ENCODE measurements at regions not wholly inside any gene's neighbourhood (a gene's known extent, or its start where the extent isn't known, plus 50 kb on each side); places are given as distances from the start of the nearest gene placed in this dataset.

DNA sequence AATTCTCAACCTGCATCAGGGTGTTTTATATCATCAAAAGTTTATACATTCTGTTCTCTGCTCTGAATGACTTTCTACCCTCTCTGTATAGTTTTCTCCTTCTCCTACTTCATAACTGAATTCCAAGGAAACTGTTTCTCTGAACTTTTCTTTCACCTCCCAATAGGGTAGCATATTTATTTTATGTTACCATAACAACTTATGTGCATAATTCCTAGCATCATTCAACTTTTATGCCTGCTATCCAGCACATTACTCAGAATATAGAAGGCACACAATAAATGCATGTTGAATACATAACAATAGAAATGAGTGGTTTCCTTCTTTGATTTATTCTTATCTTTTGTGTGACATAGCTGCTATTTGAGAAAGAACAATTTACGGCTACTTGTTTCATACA lies 2385.0 kb downstream of the PCDH9 start:
- H4K91ac ChIP-seq (ENCODE audit: insufficient read depth, low read depth, low read length): no peak overlapping the region
- no peak overlapping the region for H3K9ac ChIP-seq (ENCODE audit: low read depth, low read length)
- no peaks in the 10 kb centered on the region for H3K27me3 ChIP-seq (ENCODE audit: control insufficient read depth, insufficient read depth, low read length)
- H2BK15ac ChIP-seq (ENCODE audit: low read depth, low read length): no peak overlapping the region
- no peaks in the 10 kb centered on the region for H4K20me1 ChIP-seq (ENCODE audit: insufficient read depth, low read length)
- POLR2A ChIA-PET (ENCODE audit: unreplicated experiment): no interaction called here
- H2BK20ac ChIP-seq (ENCODE audit: low read depth, low read length): no peak overlapping the region
- ATAC-seq (ENCODE audit: low read depth) (no peak), DNase-seq (no peak)
- H4K5ac ChIP-seq (ENCODE audit: low read depth, low read length): no peak overlapping the region
- dilution Hi-C loops (cut with HindIII; ENCODE audit: low sequenced_read_pairs, unreplicated experiment): no loop called here
- H3K18ac ChIP-seq (ENCODE audit: low read depth, low read length): no peak overlapping the region
- H3K56ac ChIP-seq (ENCODE audit: extremely low read depth, insufficient read depth, low read length): no peak overlapping the region
- H3K9me1 ChIP-seq (ENCODE audit: insufficient read depth, low read length): 0 out of 2 replicates have a peak, but pooled peaks cover 3% of the 10 kb centered on the region
- TF ChIP-seq MXI1 (IDR thresholded peaks at IDR 0.05; ENCODE audit: borderline replicate concordance, low read depth, low read length) (no peak), POLR2A (IDR thresholded peaks at IDR 0.05; ENCODE audit: low read depth, low read length) (no peak), SMC3 (IDR thresholded peaks at IDR 0.05; ENCODE audit: low read depth, low read length) (no peak), FOS (IDR thresholded peaks at IDR 0.05; ENCODE audit: low read depth, low read length) (no peak), CTCF (conservative IDR thresholded peaks at IDR 0.05; ENCODE audit: low read depth, low read length) (no peak), MAFK (IDR thresholded peaks at IDR 0.05; ENCODE audit: low read depth, low read length) (no peak), CEBPB (IDR thresholded peaks at IDR 0.05; ENCODE audit: low read depth, low read length) (no peak), NFE2L2 (IDR thresholded peaks at IDR 0.05; ENCODE audit: low read depth, low read length) (no peak), BHLHE40 (IDR thresholded peaks at IDR 0.05; ENCODE audit: low read depth, low read length) (no peak), CHD1 (IDR thresholded peaks at IDR 0.05; ENCODE audit: low read depth, low read length) (no peak), MAZ (IDR thresholded peaks at IDR 0.05; ENCODE audit: borderline replicate concordance, low read depth, low read length) (no peak), RAD21 (IDR thresholded peaks at IDR 0.05; ENCODE audit: low read length) (no peak), RFX5 (IDR thresholded peaks at IDR 0.05; ENCODE audit: low read depth, low read length) (no peak), RCOR1 (IDR thresholded peaks at IDR 0.05; ENCODE audit: insufficient replicate concordance, low read length) (no peak)
- TF ChIP-seq, protein P1, sequence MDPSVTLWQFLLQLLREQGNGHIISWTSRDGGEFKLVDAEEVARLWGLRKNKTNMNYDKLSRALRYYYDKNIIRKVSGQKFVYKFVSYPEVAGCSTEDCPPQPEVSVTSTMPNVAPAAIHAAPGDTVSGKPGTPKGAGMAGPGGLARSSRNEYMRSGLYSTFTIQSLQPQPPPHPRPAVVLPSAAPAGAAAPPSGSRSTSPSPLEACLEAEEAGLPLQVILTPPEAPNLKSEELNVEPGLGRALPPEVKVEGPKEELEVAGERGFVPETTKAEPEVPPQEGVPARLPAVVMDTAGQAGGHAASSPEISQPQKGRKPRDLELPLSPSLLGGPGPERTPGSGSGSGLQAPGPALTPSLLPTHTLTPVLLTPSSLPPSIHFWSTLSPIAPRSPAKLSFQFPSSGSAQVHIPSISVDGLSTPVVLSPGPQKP (IDR thresholded peaks at IDR 0.05; ENCODE audit: borderline replicate concordance, low read depth, low read length): no peak
- TF ChIP-seq, protein P2, sequence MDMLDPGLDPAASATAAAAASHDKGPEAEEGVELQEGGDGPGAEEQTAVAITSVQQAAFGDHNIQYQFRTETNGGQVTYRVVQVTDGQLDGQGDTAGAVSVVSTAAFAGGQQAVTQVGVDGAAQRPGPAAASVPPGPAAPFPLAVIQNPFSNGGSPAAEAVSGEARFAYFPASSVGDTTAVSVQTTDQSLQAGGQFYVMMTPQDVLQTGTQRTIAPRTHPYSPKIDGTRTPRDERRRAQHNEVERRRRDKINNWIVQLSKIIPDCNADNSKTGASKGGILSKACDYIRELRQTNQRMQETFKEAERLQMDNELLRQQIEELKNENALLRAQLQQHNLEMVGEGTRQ (IDR thresholded peaks at IDR 0.05; ENCODE audit: low read depth, low read length): no peak
- CTCF ChIA-PET: no interaction called here
- H3K23ac ChIP-seq (ENCODE audit: low read depth, low read length): no peak overlapping the region
- intact Hi-C loops (cut with micrococcal nuclease): no loop called here
- H3K14ac ChIP-seq (replicated peaks; ENCODE audit: low read depth, low read length): no peak overlapping the region
- H2BK120ac ChIP-seq (ENCODE audit: low read depth, low read length): no peak overlapping the region
- no peaks in the 10 kb centered on the region for H3K79me1 ChIP-seq (ENCODE audit: low read depth in 1 of 2, low read length in 2 of 2)
- H4K8ac ChIP-seq (ENCODE audit: low read depth in 2 of 2, low read length in 2 of 2): no peak overlapping the region
- no peak overlapping the region for H3K27ac ChIP-seq (ENCODE audit: insufficient read depth, low read length)
- no peak overlapping the region for H2AK5ac ChIP-seq (ENCODE audit: low read depth, low read length)
- no peak overlapping the region for H2BK5ac ChIP-seq (ENCODE audit: low read depth, low read length, poor library complexity, severe bottlenecking)
- WGBS, 2 experiments (ENCODE audit: extremely low coverage in 2 of 2, insufficient read length in 1 of 2): no CpG with 5 or more reads among the region's 1 CpG
- no peak overlapping the region for H2AFZ ChIP-seq (replicated peaks; ENCODE audit: low read length, poor library complexity)
- H3K4ac ChIP-seq (ENCODE audit: low read depth, low read length): no peak overlapping the region
- H3K4me2 ChIP-seq (ENCODE audit: low read depth, low read length): no peak overlapping the region
- no TSS peak for BruUV-seq (replicated peaks)
- in situ Hi-C loops (cut with MboI; ENCODE audit: low sequenced_read_pairs): no loop called here
- H3K9me3 ChIP-seq (ENCODE audit: control insufficient read depth, insufficient read depth, low read length): no peaks in the 10 kb centered on the region
- H3K4me1 ChIP-seq (ENCODE audit: control insufficient read depth, insufficient read depth, low read length): no peaks in the 10 kb centered on the region
- no peaks in the 10 kb centered on the region for H3K36me3 ChIP-seq (ENCODE audit: control insufficient read depth, insufficient read depth, low read length)
- H2AK9ac ChIP-seq (replicated peaks; ENCODE audit: low read depth, low read length, poor library complexity): no peak overlapping the region
- H3K4me3 ChIP-seq (ENCODE audit: insufficient read depth, low read depth, low read length): no peak overlapping the region
